ENCODE measurements at regions not wholly inside any gene's neighbourhood (a gene's known extent, or its start where the extent isn't known, plus 50 kb on each side); places are given as distances from the start of the nearest gene placed in this dataset.

DNA sequence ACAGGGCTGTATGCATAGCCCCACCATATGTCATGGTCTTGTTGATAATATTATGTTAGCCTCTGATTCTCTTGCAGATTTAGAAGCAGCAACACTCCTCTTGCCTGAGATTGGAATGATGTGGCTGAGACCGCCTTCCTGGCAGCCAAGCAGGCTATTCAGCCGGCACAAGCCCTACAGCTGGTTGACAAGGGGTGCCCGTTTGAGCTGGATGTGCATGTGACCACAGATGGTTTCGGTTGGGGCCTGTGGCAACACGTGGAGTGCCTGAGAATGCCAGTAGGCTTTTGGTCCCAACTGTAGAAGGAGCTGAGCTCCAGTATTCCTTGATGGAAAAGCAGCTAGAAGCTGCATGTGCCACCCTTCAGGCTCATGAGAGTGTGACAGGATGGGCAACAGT, 303.6 kb upstream of the POU3F2 start:
- TF ChIP-seq POLR2AphosphoS5 (IDR thresholded peaks at IDR 0.05; ENCODE audit: low read depth, low read length), result no peak
- no peak for TF ChIP-seq POLR2A (IDR thresholded peaks at IDR 0.05; ENCODE audit: low read depth, low read length)
- TF ChIP-seq TAF1 (IDR thresholded peaks at IDR 0.05; ENCODE audit: low read depth, low read length), result no peak
